Transverse colon (tissue), 4 donors: ENCODE measurements at regions not wholly inside any gene's neighbourhood (a gene's known extent, or its start where the extent isn't known, plus 50 kb on each side); places are given as distances from the start of the nearest gene placed in this dataset.

ENCODE experiments used
- CTCF ChIP-seq, 5 experiments: fragments of 200-600 bp in 3 of 5; fragments of 450-650 bp in 2 of 5; sonication (generic) in 3 of 5; IDR thresholded peaks; 1 replicate in 2 of 5; 2 replicates in 3 of 5; pipeline ENCODE4 v1.5.1; 2016 to 2017; ENCODE audit warnings: antibody characterized with exemption in 5 of 5, inconsistent platforms in 3 of 5, mild to moderate bottlenecking in 2 of 5, moderate library complexity in 1 of 5
- EP300 ChIP-seq: sonication (generic); formaldehyde crosslinking; IDR thresholded peaks from one replicate; pipeline ENCODE4 v1.6.1; 2017; ENCODE audit warnings: antibody characterized with exemption, low read depth
- POLR2A ChIP-seq: fragments of 450-650 bp; IDR thresholded peaks from one replicate; pipeline ENCODE4 v1.6.1; 2016; ENCODE audit warnings: antibody characterized with exemption, mild to moderate bottlenecking, moderate library complexity
- POLR2AphosphoS5 ChIP-seq, 3 donors: sonication (generic); formaldehyde crosslinking; IDR thresholded peaks; one replicate each; pipeline ENCODE4 v1.6.1; 2016; ENCODE audit warnings: antibody characterized with exemption in 3 of 3

- TF ChIP-seq CTCF (IDR thresholded peaks at IDR 0.05) (no peak), POLR2A (no peak), EP300 (no peak), POLR2AphosphoS5 (IDR thresholded peaks at IDR 0.05) (no peak)
Measured at GRCh38 chr6:55064711-55065420, 109.4 kb upstream of the HCRTR2 start.
